ENCODE measurements at regions not wholly inside any gene's neighbourhood (a gene's known extent, or its start where the extent isn't known, plus 50 kb on each side); places are given as distances from the start of the nearest gene placed in this dataset.

GRCh38 chr7:24477398-24478136 is 95.7 kb upstream of the PALS2 start:
- no peak for TF ChIP-seq CTCF (IDR thresholded peaks at IDR 0.05; ENCODE audit: control insufficient read depth, insufficient read depth, low read depth, low read length, missing control alignments)
- H3K4me3 ChIP-seq (ENCODE audit: control insufficient read depth, low read depth, low read length) = no peak overlapping the region
- peak; percentile 55 for DNase-seq (ENCODE audit: low read depth)

GRCh38 chr7:24478137-24478655 is 95.1 kb upstream of the PALS2 start:
- TF ChIP-seq CTCF (IDR thresholded peaks at IDR 0.05; ENCODE audit: control insufficient read depth, insufficient read depth, low read depth, low read length, missing control alignments) = no peak
- no peak overlapping the region for H3K4me3 ChIP-seq (ENCODE audit: control insufficient read depth, low read depth, low read length)
- no peak for DNase-seq (ENCODE audit: low read depth)

- no peak for DNase-seq (ENCODE audit: low read depth)
- no peak overlapping the region for H3K4me3 ChIP-seq (ENCODE audit: control insufficient read depth, low read depth, low read length)
- no peak for TF ChIP-seq CTCF (IDR thresholded peaks at IDR 0.05; ENCODE audit: control insufficient read depth, insufficient read depth, low read depth, low read length, missing control alignments)
Observed at GRCh38 chr7:24480501-24480900, 92.8 kb upstream of the PALS2 start.

GRCh38 chr7:24483804-24484203 is 89.4 kb upstream of the PALS2 start:
- no peak for DNase-seq (ENCODE audit: low read depth)
- H3K4me3 ChIP-seq (ENCODE audit: control insufficient read depth, low read depth, low read length) = no peak overlapping the region
- no peak for TF ChIP-seq CTCF (IDR thresholded peaks at IDR 0.05; ENCODE audit: control insufficient read depth, insufficient read depth, low read depth, low read length, missing control alignments)

- H3K4me3 ChIP-seq (ENCODE audit: control insufficient read depth, low read depth, low read length) = no peak overlapping the region
- TF ChIP-seq CTCF (IDR thresholded peaks at IDR 0.05; ENCODE audit: control insufficient read depth, insufficient read depth, low read depth, low read length, missing control alignments) = no peak
- DNase-seq (ENCODE audit: low read depth) = no peak
Observed at GRCh38 chr7:24492576-24492975, 80.7 kb upstream of the PALS2 start.

- TF ChIP-seq CTCF (IDR thresholded peaks at IDR 0.05; ENCODE audit: control insufficient read depth, insufficient read depth, low read depth, low read length, missing control alignments) = no peak
- DNase-seq (ENCODE audit: low read depth) = no peak
- H3K4me3 ChIP-seq (ENCODE audit: control insufficient read depth, low read depth, low read length) = no peak overlapping the region
Observed at GRCh38 chr7:24494832-24495231, 78.4 kb upstream of the PALS2 start.

All from AG09309 (cell line).